HFF-Myc (cell line): ENCODE measurements at regions not wholly inside any gene's neighbourhood (a gene's known extent, or its start where the extent isn't known, plus 50 kb on each side); places are given as distances from the start of the nearest gene placed in this dataset.

Source experiments
- DNase-seq: peaks from one replicate; pipeline ENCODE4 v3.0.0-alpha.2; 2011; ENCODE audit warnings: low read depth; ENCODE audit errors: extremely low read depth
- H3K4me3 ChIP-seq: replicated peaks from 2 replicates; pipeline ENCODE4 v1.5.1; 2011; ENCODE audit warnings: low read depth, mild to moderate bottlenecking, control low read depth, low read length
- CTCF ChIP-seq: IDR thresholded peaks from 2 replicates; pipeline ENCODE4 v1.5.1; 2012; ENCODE audit warnings: mild to moderate bottlenecking, low read depth, low read length, control low read depth; ENCODE audit errors: missing control alignments

- TF ChIP-seq CTCF = no peak
- DNase-seq = no peak
- H3K4me3 ChIP-seq = no peak overlapping the region
Observed at GRCh38 chr5:34517249-34517648, 138.9 kb upstream of the RAI14 start.

DNA sequence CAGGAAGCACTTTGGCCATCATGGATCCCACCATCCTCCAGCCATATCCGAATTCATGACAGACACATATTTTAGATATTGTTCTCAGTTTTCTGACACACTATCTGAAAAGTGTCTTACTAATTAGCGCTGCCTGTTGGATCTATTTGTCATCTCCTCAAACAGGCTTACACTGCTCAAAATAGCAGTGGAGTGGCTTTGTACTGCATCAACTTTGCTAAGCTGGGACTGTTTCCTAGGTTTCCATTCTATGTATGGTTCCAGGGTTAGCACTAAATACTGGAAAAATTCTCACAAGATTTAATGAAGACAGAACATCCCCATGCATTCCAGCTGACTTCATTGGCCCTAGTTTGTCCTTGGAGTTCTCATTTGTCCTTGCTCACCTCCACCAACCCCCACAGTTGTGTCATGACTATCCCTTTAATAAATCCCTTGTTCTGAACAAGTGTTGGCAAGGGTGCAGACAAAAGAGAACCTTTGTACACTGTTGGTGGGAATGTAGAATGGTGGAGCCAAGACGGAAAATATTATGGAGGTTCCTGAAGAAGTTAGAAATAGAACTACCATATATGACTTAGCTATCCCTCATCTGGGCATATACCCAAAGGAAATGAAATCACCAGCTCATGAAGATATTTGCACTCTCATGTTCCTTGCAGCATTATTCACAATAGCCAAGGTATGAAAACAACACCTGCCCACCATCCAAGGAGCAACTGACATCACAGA lies 136.5 kb upstream of the RAI14 start:
- no peak for TF ChIP-seq CTCF
- DNase-seq = no peak
- H3K4me3 ChIP-seq = no peak overlapping the region

- no peak overlapping the region for H3K4me3 ChIP-seq
- no peak for TF ChIP-seq CTCF
- no peak for DNase-seq
Observed at GRCh38 chr5:34521628-34522290, 134.4 kb upstream of the RAI14 start.

DNA sequence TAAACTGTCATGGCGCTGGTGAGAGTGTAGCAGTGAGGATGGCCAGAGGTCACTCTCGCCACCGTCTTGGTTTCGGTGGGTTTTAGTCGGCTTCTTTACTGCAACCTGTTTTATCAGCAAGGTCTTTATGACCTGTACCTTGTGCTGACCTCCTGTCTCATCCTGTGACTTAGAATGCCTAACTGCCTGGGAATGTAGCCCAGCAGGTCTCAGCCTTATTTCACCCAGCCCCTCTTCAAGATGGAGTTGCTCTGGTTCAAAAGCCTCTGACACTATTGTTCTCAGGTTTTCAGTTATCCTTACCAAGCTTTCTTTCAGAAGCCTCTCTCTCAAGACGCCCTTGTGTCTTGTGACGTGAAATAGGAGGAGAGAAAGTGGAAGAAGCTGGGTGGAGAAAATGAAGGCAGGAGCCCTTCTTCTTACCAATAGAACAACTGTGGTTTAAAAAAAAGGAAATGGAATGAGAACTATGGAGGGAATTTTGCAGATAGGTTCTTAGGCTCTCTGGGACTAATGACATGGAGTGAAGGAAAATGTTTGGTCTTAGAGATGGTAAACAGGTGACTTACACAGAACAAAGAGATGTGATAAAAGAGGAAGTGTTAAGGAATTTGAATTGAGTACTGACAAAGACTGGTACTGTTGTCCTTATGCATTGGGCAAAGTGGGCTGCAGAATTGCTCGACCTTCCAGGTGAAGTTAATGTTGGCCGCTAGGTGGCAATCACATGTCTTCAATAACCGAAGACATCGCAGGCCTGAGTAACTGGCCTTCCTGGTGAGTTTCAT lies 133.3 kb upstream of the RAI14 start:
- peak; percentile 72 for TF ChIP-seq CTCF
- DNase-seq = peak; percentile 58
- H3K4me3 ChIP-seq = no peak overlapping the region

- TF ChIP-seq CTCF = no peak
- no peak for DNase-seq
- no peak overlapping the region for H3K4me3 ChIP-seq
Observed at GRCh38 chr5:34523387-34523726, 132.8 kb upstream of the RAI14 start.

DNA sequence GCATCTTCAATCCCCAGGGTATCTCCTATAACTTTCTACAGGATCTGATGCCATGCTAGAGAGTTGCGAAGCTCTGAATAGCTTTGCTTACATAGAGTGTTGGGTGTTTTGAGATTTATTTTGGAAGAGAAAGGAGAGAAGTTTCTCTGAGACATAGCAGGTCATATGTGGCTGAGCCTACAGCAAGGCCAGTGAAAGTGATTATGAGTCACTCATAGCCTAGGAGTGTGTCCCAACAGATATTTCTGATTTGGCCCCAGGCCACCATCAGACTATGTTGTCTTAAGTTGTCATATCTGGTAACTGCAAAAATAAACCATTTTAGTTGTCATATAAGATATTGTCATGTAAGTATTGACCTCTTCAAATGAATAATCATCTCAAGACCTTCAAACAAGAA lies 132.0 kb upstream of the RAI14 start:
- no peak for TF ChIP-seq CTCF
- DNase-seq = no peak
- H3K4me3 ChIP-seq = no peak overlapping the region
